ENCODE measurements at regions not wholly inside any gene's neighbourhood (a gene's known extent, or its start where the extent isn't known, plus 50 kb on each side); places are given as distances from the start of the nearest gene placed in this dataset.
"Not testable (repeated sequence)": the region's sequence is repeated elsewhere in the genome, so short reads cannot be mapped to it uniquely, and the experiment has no call there.

DNA sequence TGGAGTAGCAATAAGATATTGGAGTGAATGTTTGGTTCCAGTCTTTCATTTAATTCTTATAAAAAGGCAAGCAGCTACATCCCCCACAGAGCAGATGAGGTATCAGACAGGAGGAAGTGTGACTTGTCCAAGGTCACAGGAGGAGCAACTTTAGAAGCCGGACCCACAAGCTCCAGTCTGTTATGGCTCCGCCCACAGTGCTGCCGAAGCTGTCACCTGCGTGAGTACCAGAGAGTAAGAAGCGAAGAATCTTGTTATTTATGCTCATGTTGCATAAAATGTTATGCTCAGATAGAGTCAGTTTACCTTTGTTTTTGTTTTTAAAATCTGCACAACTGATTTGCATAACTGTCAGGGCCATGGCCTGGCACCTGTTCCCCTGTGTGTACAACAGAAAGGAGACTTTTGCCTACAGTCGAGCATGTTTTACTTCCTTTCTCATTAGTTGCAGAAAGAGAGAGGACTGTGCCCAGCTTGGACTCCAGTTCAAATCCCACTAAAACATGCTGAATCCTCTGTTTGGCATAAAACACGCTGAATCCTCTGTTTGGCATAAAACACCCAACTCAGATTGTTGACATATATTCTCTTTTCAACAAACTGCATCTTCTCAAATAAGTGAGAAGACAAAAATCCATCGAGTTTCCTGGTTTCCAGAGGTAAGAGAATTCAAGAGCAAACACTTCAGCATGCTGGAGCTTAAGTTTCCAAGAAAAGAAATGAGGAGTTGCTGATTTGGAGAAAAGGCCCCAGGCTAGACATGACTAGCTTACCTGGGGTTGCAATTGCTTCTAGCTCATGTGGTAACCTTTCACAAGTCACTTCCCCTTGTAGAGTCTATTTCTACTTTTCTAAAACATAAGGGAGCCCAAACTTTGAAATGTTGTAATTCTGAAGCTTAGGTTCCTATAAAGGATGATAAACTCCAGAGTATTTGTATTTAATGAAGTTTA lies 409.8 kb upstream of the ZMIZ1 start:
- no peak for DNase-seq

DNA sequence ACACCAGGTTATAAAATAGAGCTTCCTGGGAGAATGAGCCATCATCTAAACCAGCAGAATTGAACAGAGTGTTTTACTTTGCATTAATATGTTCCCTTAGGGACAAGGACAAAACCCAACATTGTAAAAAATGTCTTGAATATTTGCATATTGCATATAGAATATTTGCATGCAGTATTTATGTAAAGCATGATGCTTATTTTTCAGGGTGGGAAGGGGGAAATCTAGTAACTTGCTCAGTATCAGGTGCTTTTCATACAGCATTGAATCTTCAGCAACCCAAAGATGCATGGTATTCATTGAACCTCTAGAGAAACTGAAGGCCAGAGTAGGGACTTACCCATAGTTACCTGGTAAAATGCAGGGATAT lies 409.2 kb upstream of the ZMIZ1 start:
- DNase-seq: no peak

DNA sequence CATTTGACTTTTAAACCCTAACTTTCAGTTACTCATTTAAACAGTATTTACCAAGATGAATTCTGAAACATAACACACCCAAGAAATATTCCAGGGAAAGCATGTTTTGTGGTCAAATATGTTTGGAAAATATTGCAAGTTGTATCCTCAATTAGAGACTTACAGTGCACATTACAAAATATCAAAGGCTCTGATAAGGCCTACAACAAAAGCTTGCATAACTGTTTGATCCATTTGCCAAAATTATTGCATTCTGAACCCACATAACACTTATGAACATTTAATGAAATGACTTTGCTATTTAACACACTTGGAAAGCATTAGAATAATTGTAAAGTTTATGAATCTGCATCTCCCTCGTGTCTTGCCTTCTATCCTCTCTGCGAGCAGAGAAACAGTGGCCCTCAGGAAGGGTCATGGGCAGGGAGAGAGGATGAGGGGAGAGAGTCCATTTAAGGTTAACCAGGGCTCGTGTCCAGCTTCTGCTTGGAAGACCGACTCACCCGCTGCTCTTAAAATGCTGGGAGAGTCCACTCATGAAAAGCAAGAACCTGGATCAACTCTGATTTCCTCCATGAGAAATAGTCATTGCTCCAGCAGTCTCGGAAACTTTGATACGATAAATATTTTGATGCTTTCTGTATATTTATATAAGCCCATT lies 408.2 kb upstream of the ZMIZ1 start:
- DNase-seq: no peak

DNA sequence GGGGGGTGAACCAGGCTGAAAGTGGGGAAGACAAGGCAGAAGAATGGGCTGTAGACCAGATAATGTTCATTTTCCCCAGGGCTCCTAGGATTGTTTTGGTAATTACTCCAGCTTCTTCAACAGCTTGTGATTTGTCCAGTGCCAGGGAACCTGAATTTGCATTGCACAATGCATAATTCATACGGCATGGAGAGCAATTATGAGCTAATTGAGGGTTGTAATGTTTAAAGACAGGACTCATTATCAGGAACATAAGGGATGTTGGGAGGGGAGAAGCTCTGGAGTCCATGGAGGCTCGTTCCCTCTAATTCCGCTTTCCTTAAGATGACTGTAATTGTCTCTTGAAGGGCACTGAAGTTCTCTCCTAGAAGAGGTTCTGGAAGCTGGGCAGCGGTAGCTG lies 405.0 kb upstream of the ZMIZ1 start:
- DNase-seq: no peak

DNA sequence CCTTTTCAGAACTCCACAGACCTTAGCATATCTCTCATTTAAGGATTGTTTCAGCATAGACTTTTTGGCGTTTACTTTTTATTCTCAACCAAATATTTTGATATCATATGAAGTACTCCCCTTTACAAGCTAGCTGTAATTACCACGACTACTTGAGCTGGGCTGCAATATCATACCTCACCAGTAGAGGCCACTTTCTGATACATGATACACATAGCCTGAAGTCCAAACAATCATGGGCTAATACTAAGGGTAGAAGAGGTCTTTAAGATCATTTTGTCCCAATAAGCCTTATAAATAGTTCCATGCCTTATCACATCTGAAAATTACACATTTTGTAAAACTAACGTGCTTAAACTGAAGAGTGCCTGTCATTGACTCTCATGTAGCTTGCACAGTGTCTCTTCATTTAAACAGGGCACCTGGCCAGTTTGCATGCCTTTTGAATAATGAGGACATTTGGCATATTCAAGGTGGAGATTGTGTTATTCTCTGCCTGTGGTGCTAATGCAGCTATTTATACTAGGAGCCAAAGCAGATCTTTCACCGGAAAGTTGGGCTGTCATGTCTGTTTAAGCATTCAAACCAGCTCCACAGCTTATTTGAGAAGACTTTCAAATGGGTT lies 403.7 kb upstream of the ZMIZ1 start:
- DNase-seq: no peak

DNA sequence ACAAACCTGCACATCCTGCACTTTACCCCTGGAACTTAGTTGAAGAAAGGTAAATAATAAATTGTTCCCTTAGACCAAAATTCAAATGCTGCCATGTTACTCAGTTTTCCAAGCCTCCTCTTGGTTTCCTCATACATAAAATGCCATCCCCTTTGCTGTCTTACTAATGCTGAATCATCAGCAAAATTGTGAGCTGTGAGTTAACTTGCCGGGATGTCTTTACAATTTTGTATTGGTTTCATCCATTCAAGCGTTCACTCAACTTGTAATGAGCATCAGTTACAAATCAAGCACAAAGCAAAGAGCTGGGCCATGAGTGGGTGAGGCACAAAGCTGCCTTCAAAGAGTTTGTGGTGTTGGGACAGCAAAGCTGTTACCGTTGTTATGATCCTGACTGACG lies 395.8 kb upstream of the ZMIZ1 start:
- no peak for DNase-seq

DNA sequence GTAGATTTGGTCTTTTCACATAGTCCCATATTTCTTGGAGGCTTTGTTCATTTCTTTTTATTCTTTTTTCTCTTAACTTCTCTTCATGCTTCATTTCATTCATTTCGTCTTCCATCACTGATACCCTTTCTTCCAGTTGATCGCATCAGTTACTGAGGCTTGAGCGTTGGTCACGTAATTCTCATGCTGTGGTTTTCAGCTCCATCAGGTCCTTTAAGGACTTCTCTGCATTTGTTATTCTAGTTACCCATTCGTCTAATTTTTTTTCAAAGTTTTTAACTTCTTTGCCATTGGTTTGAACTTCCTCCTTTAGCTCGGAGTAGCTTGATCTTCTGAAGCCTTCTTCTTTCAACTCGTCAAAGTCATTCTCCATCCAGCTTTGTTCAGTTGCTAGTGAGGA lies 387.6 kb upstream of the ZMIZ1 start:
- not testable (repeated sequence) for DNase-seq

DNA sequence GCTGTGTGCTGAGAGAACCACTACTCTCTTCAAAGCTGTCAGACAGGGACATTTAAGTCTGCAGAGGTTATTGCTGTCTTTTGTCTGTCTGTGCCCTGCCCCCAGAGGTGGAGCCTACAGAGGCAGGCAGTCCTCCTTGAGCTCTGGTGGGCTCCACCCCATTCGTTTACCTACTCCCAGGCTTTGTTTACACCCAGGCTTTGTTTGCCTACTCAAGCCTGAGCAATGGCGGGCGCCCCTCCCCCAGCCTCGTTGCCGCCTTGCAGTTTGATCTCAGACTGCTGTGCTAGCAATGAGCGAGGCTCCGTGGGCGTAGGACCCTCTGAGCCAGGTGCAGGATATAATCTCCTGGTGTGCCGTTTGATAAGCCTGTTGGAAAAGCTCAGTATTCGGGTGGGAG lies 386.8 kb upstream of the ZMIZ1 start:
- DNase-seq: not testable (repeated sequence)

DNA sequence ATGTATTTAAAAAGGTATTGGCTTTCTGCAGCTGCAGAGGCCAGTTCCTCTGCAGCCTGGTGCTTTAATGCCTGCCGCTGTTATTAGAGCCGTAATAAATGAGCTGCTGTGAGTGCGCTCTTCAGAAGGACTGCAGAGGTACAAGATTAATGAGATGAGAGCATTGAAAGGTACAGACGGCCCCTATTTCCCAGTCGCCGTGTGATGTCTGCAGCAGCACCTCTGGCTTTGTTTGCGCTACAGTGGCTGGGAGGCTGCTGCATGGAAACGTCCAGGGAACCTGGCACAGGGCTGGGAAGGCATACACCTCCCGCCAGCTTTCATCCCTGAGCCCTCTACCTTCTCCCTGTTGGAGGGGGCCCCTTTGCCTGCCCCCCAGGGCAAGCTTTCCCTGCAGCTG lies 383.8 kb upstream of the ZMIZ1 start:
- DNase-seq: no peak

DNA sequence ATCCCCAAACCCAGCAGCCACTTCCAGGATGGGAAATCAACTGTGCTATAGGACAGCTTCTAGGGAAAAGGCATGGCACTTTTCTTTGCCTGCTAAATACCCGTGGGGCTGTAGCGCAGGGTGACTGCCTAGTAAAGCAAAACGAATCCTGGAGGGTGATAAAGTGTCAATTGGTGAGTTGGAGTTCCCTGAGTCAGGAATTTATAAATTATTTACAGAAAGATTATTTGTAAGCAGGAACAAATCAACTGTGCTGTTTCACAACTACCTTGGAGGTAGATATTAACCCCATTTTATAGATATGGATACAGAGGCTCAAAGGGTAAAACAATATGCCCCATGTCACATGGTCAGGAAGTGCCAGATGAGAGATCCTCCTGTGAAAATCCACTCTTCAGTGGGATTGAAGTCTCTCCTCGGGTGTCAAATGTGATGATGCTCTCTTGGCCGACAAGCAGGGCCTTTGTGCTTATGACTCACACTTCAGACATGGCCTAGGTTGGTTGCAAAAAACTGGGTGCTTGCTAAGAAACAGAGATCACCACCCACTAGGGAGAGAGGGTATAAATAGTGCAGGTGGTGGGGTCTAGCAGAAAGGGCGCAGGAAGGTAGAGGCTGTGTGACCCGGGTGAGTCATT lies 383.2 kb upstream of the ZMIZ1 start:
- DNase-seq: no peak

DNA sequence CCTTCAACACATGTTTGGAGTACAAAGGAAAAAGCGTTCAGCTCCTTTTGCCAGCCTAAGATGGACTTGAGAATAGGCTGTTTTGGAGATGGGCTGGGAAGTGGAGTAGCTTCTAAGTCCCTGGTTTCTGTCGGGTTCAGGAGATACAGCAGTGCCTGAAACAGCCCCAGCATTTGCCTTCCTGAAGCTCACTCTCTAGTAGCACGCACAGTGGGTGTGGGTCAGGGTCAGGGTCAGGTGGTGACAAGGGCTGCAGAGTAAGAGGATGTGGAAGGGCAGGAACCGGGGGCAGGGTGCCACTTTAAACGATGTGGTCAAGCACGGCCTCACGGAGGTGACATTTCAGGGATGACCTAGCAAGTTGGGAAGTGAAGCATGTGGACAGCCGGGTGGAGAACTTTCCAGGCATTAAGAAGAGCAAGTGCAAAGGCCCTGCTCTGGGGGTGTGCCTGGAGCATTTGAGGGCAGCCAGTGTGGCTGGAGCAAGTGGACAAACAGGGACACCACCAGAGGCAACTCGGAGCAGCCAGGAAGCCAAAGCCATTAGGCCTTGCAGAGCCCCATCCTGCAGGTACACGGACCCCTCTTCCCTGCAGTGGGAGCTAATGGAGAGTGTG lies 382.2 kb upstream of the ZMIZ1 start:
- no peak for DNase-seq

DNA sequence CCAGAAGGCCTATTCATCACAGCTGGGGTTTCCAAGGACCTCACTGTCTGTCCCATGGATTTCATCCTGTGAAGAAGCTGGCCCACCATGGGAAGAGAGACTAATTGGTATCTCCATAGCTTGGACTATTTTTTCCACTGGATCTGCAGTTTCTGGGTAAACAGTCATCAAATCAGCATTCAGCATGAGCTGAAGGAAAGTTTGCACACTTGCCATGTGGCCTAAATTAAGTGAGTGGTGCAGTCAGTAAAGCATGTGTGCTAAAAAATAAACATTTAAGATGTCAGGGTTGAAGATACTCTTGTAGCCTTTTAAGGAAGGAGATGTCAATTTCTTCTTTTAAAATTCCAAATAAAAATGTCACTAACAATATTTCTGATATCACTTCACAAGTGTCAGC lies 381.1 kb upstream of the ZMIZ1 start:
- DNase-seq: no peak

DNA sequence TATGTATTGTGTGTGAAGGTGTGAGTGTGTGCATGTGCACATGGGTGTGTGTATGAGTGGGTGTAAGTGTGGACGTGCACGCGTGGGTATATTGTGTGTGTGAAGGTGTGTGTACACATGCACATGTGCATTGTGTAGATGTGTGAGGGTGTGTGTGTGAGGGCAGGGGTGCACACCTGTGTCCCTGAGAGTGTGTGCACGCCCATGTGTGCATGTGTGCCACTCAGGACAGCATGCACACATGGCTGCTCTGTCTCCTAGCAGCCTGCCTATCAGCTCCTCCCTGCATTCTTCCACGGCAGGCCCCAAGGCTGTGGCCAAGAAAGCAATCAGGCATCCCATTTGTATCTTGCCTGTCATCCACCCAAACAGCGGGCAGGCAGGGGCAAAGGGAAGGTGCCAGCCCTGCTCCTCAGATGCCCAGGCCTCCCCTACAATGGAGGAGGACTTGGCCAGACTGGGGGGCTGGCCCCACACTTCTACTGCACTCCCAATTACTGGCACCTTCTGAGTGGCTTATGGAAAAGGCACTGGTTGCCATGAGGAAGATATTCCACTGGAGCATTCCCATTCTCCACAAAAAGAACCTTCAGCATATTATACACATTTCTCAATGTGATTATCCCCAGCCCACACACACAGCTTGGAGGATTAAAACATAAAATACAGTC lies 380.4 kb upstream of the ZMIZ1 start:
- DNase-seq: no peak

DNA sequence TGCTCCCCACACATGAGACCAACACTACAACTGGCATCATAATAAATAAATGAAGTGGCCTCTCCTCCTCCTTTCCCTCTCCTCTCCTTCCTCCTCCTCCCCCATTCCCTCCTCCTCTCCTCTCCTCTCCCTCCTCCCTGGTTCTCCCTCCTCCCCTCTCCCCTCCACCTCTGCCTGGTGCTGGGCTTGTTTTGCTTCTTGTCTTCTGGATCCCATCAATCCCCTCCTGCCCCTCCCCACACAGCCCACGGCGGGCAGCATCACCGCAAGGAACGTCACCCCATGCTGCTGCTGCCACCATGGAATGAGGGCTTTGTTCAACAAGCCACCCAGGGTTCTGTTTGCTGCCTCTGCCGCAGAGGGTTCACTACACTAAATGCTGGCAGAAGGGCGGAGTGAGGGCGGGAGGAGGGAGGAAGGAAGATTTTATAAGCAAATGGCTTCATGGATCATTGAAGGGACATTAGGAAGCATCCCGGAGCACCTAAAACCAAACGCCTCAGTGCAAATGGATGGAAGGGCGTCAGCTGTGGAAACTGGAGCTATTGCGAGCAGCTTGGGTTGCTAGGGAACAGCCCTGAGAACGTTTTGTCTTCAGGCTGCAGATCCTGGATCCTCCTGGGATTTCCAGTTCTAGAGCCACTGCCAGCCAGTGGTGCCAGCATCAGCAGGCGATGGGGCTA lies 379.7 kb upstream of the ZMIZ1 start:
- no peak for DNase-seq

DNA sequence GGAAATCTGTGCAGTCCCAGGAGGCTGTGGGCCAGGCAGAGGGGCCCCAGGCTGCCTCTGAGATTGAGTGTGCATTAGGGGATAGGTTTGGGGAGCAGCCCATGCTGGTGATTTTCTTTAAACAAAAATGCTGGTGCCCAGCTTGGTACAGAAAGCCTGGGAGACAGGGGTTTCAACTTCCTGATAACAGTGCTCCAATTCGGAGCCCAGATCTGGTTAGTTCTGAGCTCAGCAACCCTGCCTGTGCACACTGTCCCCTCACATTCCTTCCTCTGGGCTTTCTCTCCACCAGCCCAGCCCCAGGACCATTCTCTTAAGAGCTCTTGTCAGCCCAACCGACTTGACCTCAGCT lies 379.2 kb upstream of the ZMIZ1 start:
- no peak for DNase-seq

DNA sequence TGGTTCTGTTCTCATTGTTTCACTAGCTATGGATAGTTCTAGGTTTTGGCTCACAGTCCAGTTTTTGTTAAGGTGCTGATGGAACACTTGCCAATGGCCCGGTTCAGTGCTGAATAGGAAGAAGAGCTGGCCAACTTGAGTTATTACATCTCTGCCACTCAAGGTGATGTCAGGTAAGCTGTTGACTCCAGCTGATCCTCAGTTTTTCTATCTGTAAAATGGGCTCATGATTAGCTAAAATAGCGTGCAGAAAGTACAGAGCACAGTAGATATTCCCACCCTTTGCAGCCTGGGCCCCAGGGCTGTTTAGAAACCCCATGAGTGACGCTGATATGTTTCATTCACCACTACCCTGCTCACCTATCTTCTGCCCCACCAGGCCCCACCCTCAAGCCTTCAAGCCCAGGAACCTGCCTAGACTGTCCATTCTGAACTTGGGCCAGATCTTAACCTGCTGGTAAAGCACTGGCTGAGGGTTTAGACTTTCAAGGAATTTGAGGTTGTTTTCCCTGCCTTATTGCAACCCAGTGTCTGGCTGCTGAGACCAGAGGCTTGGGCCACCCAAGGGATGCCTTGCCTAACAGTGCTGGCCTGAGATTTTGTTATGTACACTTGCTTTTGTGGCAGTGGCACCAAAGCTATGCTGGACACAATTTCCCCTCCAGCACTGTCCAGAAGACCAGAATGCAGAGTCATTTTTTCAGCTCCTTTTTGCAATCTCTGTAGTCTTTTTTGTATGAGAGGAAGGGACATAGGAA lies 378.2 kb upstream of the ZMIZ1 start:
- no peak for DNase-seq

DNA sequence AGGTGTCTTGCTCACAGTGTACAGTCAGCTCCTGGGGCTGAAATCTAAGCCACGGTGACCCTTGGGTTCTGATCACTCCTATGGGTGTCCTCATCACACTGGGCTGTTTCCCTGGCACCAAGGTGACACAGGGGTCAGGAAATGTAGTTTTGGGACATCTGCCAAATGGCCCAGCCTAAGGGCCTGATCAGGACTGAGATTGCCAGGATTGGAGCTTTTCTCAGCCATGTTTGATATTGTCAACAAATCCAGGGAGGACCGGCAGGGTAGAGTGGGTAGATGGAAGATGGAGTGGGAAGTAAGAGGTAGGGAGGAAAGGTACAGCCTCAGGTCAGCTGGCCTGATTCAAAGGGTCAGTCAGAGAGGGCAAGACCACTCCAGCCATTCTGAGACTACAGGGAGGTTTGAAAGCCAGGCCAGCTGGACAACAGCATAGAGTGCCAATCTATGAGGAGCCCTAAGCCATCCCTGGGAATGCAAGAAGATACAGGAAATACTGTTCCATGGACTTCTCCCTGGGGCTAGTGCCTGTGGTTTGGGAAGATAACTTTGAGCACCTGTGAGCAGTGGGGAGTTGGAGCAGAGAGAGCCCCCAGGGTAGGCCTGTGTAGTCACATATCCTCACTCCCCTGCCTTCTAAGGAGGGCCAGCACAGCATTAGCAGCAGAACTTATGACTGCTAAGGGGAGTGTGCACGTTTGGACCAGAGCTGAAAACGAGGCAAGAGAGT lies 377.3 kb upstream of the ZMIZ1 start:
- DNase-seq: no peak

DNA sequence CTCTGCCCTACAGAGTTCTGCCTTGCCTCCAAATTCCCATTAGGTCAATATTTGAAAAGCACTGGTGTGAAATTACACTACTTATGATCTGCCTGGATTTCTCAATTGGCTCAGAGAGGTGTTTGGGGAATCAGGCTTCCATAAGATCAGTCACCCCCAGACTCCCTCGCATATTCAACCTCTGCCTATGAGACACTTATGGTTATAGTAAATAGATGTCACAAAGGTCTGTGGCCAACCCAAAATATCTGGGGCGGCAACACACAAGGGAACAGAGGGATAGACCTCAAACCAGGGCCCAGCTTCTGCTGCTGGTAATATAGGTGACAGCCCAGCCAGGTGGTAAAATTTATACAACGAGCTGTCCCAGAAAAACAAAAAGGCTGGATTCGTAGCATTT lies 376.7 kb upstream of the ZMIZ1 start:
- no peak for DNase-seq

DNA sequence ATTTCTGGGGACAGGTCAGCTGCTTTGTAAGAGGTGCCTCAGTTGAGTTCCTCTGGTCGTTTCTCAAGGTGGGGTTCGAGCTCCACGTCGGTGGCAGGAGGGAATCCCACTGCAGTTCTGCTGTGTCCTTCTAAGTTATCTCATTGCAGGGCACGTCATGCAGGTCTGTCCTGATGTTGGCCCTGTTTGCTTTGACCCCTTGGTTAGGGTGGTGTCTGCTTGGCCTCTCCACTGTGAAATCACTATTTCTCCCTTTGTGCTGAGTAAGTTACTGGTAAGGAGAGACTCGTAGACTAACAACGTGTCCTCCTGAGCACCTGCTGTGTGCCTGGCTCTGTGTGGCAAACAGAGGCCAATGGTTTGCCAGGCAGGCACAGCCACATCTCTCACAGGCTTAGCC lies 372.9 kb upstream of the ZMIZ1 start:
- DNase-seq: no peak

DNA sequence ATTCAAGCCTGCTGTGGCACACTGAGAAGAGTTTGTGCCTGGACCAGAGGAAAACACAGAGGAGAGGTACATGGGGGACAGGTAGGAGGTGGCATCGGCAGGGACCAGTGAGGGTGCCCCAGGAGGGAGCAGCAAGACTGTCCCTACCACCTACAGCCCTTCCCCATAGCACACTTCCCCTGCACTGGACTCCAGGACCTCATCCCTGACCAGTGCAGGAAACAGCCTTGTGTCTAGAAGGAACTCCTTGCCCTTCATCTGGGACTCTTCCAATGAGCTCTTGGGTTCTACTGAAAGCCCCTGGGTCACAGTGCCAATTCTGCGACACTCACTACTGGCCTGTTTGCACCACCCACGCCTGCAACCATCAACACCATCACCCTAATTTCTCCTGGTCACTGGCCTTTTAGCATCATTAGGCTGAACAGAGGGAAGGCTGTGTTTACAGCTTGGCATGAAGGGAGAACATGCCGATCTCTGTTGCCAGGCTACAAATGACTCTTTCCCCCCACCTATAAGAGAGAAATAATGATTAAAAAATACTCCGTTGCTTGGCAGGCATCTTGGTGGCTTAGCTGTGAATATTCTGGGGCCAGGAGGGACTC lies 371.9 kb upstream of the ZMIZ1 start:
- no peak for DNase-seq

Measured in stimulated activated naive CD4-positive, alpha-beta T cell treated with Interleukin-2 at 50 U/mL for 16 hours (primary cell).